Activated naive CD8-positive, alpha-beta T cell treated with anti-CD3 and anti-CD28 coated beads, Interleukin-2, amount 50 U/mL, for 16 hours (primary cell): ENCODE measurements at regions not wholly inside any gene's neighbourhood (a gene's known extent, or its start where the extent isn't known, plus 50 kb on each side); places are given as distances from the start of the nearest gene placed in this dataset.

Experiments used
- DNase-seq: peaks from one replicate; pipeline ENCODE4 v3.0.0-alpha.2; 2020; ENCODE audit warnings: low read depth, low spot score

DNA sequence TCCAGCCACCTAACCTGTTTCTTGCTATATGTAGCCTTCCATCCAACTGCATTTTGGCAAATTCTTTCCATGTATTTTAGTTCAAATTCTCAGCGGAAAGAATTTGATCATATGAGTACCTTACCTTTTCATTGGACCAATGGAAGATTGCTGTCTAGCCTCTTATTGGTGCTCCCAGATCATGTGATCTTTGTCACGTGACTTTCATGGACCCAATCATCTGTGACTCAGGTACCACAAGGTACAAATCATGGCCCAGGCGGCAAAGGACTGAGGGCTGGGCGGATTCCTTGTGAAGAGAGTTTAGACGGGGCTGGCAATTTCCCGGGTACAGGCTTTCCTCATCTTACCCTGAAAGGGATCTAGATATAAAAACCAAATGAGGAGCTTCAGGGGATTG, 85.9 kb upstream of the TBX20 start:
- DNase-seq: no peak

DNA sequence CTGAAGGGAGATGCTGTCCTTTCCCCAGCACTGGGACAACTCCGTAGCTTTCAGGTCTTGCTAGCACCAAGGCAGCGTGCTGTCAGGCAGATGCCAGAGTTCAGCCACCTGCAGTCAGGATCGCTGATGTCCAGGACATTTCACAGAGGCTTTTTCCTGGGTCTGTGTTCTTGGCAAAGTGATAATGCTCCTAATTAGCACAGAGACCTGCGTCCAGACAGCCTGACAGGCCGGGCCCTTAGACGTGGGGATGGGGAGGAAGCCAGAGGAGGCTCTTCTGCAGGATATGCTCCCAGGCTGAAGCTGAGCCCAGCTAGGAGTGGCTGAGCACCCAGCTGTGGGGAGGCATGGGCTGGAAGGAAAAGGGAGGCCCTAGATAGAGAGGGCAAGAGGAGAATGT, 82.5 kb upstream of the TBX20 start:
- DNase-seq: no peak

DNA sequence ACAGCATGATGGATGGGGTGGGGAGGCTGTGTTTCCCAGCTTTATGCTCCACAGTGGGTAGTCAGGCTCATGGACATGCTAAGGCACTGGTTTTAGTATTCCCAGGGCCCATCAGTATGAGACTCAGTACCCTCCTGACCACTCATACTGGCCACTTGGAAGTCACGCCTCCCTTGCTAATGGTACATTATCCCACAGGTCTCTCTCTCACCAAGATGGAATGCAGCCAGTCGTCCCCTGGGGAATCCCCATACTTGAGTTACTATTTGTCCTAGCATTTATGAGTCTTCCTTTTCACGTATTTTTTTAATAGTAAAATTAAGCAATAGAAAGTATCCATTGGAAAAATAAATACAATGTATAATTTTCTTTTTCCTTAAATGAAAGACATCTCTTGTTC, 80.6 kb upstream of the TBX20 start:
- DNase-seq: no peak

DNA sequence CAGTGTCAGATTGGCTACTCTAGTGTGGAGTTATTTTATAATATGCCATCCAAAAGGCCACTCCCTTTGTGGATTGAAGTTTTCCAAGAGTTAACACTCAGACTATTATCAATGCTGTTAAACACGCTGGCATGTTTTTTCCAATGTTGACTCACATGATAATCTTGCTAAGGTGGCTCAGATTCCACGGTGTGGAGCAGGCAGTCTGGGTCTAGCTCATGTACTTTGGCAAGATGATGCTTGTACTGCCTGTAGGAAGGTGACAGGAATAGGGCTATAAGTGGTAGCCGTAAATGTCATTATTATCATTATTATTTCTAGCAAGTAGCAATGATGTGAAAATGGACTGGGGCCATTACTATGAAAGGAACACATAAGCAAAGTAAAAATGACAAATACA, 79.4 kb upstream of the TBX20 start:
- DNase-seq: no peak

DNA sequence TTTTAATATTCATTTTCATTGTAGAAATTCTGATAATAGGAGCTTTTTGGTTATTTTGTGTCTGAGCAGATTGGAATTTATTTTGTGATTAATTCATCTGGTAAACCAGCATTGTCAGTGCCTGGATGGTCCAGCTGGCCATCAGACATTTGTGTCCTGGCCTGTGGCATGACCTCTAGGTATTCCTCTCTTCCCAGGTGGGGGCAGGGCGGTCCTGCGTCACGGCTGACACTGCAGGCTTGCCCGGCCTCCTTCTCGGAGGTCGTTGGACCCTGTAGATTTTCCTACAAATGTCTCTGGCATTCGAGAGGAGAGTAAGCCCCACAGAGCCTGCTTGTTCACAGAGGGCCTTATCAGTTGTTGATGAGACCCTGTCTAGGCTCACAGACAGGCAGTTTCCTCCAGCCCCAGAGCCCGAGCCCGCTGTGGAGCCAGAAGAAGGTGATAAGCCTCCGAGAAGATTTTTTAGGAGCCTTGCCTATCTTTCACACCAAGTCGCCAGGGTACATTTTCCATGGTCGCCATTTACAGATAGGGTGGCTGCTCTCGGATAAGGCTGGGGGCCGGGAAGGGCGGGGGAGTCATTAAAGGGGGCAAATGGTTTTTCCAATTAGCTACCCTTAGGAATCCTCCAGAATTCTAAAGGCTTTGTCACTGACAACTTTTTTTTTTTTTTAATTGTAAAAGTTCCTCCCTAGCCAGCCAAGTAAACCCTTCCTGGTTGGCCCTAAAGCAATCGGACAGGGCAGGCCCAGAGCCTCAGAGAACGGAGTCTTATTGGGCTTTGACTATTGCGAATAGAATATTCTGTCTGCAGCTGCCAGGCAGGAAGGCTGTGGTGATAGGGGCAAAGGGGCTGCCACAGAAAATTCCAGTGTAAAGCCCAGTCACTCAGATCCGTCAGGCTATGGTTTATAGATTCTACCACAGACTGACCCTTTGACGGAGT, 78.1 kb upstream of the TBX20 start:
- no peak for DNase-seq

DNA sequence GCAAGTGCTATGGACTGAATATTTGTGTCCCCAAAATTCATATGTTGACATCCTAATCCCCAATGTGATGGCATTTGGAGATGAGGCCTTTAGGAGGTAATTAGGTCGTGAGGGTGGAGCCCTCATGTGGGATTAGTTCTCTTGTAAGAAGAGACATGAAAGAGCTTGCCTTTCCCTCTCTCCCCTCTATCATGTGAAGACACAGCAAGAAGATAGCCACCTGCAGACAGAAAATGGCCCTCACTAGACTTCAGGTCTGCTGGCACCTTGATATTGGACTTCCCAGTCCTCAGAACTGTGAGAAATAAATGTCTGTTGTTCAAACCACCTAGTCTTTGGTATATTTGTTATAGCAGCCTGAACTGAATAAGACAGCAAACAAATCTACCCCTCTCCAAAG, 75.1 kb upstream of the TBX20 start:
- no peak for DNase-seq

DNA sequence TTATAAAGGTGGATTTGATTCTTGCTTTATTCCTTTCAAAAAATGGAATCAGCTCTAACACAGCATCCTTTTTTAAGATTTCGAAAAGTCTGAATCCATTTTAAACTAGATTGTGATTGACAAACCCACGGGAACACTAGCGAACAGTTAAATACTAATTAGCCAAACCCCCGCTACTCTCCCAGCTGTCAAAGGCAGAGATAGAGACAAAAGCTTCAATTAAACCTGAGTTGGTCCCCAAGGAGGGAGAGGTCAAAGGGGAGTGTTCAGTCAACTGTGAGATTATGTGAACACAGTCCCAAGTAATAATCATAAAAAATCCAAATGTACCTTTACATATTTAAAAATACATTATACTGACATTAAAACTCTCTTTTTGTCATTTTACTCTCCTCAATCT, 65.7 kb upstream of the TBX20 start:
- no peak for DNase-seq

DNA sequence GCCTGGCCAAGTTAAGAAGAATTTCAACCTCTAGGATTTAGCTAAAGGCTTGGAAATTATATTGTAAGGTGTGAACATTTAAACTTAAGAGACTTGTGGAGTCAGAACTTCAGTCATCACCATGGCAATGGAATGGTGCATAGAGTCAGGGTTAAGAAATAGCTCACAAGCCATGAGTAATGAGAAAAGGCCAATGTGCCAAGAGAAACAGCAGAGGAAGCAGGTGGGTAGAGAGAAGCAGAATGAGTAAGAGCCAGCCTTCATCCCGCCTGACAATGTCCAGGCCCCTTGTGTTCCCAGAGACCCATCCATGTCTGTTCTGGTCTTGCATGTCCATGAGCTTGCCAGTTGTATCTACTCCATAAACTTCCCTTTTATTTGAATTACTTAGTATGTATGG, 62.6 kb upstream of the TBX20 start:
- no peak for DNase-seq

DNA sequence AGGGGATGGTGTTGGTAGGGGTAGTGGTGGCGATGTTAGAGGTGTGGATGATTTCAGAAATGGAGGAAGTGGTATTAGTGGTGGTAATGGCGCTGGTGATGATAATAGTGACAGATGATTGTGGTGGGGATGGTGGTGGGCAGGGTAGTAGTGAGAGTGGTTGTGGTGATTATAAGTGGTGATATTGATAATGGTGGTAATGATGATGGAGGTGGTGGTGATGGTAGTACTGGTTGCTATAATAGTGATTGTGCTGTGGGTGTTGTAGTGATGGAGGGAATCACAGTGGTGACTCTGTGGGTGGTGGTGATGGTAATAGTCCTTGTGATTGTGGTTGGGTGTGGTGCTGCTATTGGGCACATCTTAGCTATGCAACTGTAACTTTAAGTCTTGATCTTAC, 61.6 kb upstream of the TBX20 start:
- no peak for DNase-seq

DNA sequence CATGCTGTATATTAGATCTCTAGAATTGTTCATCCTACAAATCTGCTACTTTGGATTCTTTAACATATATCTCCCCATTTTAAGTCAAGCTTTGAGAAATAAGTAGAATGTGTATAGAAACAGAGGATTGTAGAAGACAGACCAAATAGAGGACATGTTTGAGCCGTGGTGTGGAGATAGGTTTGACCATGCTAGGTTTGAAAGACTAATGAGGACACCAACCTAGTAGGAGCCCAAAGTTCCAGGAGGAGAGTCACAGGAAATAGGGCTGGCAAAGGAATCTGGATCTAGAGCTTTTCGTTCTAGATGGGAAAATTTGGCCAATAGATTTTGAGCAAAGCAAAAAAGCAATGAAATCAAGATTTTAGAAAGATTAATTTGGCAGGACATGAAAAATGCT, 60.5 kb upstream of the TBX20 start:
- DNase-seq: no peak

DNA sequence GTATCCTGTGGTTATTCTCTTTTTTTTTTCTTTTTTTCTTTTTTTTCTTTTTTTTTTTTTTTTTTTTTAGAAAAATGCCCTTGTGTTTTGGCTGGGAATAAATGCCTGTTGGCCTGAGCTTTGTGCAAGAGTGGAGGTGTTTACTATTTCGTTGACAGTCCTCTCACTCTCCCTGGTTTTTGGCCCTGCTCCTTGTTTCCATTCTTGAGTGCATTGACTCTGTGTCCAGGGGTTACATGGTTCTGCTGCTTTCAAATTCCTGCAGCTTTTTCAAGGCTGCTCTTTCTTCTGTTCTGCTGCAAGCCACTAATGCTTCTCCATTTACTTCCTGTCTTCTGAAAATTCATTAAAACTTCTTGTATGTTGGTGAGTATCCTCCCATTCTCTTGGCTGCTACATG, 59.7 kb upstream of the TBX20 start:
- no peak for DNase-seq
